Mucosa of descending colon (tissue), 3 donors: ENCODE measurements at regions not wholly inside any gene's neighbourhood (a gene's known extent, or its start where the extent isn't known, plus 50 kb on each side); places are given as distances from the start of the nearest gene placed in this dataset.

Source experiments
- ATAC-seq: fragments of 200-7000 bp; cut with Tn5 transposase; one replicate; pipeline ENCODE4 v1.9.1; 2020; ENCODE audit warnings: mild to moderate bottlenecking, moderate library complexity
- DNase-seq, 3 donors: peaks; one replicate each; pipeline ENCODE4 v3.0.0-alpha.2; 2020
- H3K36me3 ChIP-seq: fragments of 200-600 bp; one replicate; pipeline ENCODE4 v1.8.0; 2021; ENCODE audit warnings: low read depth, mild to moderate bottlenecking
- H3K4me1 ChIP-seq: fragments of 200-600 bp; one replicate; pipeline ENCODE4 v1.8.0; 2021; ENCODE audit warnings: low read depth, mild to moderate bottlenecking
- H3K4me3 ChIP-seq: fragments of 200-600 bp; one replicate; pipeline ENCODE4 v1.8.0; 2021; ENCODE audit warnings: mild to moderate bottlenecking
- H3K9me3 ChIP-seq: fragments of 200-600 bp; one replicate; pipeline ENCODE4 v1.8.0; 2021; ENCODE audit warnings: mild to moderate bottlenecking
- CTCF ChIP-seq: fragments of 200-600 bp; IDR thresholded peaks from one replicate; pipeline ENCODE4 v1.8.0; 2022; ENCODE audit warnings: antibody characterized with exemption, mild to moderate bottlenecking
- intact Hi-C, 2 donors: fragments of 100-400 bp; cut with DNase I in 1 of 2; cut with micrococcal nuclease in 1 of 2; formaldehyde crosslinking; loops; one replicate each; pipeline versions ENCODE4 v1.11.0 to v1.11.1; 2022; cut with DNase I, micrococcal nuclease
- donor health status: DM: no; HTN: no; CAD: no; lungs with moderate emphysema.
- donor health status: DM: no; HTN: no; CAD: no.
- donor health status: DM: no; HTN: yes; CAD: no.

DNA sequence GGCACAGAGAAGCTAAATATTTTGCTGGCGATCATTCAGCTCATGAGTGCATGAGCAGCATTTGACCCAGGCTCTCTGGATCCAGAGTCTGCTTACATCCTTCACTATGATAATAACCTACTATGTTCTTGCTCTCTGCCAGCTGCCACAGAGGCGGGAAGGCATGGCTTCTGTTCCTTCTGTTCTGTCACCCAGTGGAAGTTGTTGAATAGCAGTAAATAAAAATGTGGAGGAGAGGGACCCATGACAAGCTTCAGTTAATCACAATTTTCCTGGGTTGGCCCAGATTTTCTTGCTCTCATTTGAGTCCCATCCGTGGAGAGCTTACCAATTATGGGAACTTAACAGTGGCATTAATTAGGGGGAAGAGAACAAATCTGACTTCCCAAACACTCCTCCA is 250.1 kb upstream of the NOCT start:
- H3K4me1 ChIP-seq: no peaks in the 10 kb centered on the region
- TF ChIP-seq CTCF: no peak
- intact Hi-C loops: no loop called here
- H3K36me3 ChIP-seq: no peaks in the 10 kb centered on the region
- no peak overlapping the region for H3K4me3 ChIP-seq
- no peaks in the 10 kb centered on the region for H3K9me3 ChIP-seq
- no peak for ATAC-seq
- DNase-seq: no peak

DNA sequence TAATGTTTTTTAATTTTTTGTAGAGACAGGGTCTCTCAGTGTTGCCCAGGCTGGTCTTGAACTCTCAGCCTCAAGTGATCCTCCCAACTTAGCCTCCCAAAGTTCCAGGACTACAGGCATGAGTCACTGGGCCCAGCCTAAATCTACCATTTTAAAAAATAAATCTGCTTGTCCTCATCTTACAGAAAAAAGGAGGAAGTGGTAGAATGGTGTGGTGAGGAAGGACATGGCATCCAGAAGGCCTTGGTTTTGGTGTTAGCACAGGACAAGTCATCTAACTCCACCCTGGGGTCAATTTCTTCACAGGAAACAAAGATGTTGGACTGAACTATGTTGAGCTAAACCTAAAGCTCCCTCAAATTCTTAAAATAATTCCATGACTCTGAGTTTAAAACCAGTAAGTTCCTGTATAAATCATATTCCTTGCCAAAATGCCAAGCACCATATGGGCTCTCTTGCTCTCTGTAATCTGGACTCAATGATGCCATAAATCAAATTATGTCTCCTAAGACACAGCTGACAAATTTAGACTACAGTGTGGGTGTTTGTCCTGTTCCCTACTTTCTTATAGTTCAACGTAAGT is 253.9 kb upstream of the NOCT start:
- intact Hi-C loops: no loop called here
- DNase-seq (no peak), ATAC-seq (no peak)
- Histone ChIP-seq H3K4me1 (no peaks in the 10 kb centered on the region), H3K9me3 (no peaks in the 10 kb centered on the region), H3K4me3 (no peak overlapping the region), H3K36me3 (no peaks in the 10 kb centered on the region)
- TF ChIP-seq CTCF: no peak

GRCh38 chr4:138759554-138759902 is 256.1 kb upstream of the NOCT start:
- Histone ChIP-seq H3K9me3 (no peaks in the 10 kb centered on the region), H3K4me3 (no peak overlapping the region), H3K36me3 (no peaks in the 10 kb centered on the region), H3K4me1 (no peaks in the 10 kb centered on the region)
- intact Hi-C loops: no loop called here
- no peak for DNase-seq
- ATAC-seq: no peak
- TF ChIP-seq CTCF: no peak

DNA sequence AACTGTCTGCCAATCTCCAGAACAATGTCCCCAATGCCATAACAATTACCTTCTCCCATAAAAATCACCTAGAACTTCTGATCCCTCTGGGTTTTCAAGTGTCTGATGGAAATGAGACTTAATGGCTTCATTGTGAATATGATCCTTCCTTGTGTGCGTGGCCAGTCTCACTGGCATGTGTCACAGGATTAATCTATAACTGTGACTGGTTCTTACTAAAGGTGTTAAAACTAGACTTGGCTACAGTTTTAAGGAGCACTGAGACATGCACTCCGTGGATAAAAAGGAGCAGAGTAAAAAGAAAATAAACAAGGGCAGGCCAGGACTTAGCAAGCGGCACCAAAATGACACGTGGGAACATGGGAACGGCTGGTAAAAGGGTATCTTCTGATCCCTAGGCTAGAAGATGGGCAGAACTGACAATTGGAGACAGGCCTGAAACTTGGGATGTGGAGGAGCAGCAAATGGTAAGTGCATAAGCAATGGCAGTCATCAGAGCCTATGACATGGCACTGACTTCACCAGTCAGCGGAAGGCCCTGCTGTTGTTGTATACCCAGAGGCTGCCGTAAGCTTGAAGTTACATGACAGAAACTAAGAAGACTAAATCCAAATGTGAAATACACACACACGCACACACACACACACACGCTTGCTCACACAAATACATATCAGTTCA is 256.6 kb upstream of the NOCT start:
- ATAC-seq: no peak
- H3K36me3 ChIP-seq: no peaks in the 10 kb centered on the region
- no peak for DNase-seq
- H3K4me3 ChIP-seq: no peak overlapping the region
- no peaks in the 10 kb centered on the region for H3K9me3 ChIP-seq
- TF ChIP-seq CTCF: no peak
- no peaks in the 10 kb centered on the region for H3K4me1 ChIP-seq
- intact Hi-C loops: no loop called here

DNA sequence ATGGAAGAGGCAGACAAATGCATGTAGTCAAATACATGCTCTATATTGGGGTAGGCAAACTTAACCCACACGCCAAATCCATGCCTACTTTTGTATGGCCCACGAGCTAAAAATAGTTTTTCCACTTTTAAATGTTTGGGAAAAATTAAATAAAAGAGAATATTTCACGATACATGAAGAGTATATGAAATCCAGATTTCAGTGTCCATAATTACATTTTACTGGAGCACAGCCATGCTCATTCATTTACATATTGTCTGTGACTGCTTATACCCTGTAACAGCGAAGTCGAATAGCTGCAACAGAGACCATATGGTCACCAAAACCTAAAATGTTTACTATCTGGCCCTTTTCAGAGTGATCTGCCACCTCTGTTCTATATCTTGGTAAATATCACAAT is 257.4 kb upstream of the NOCT start:
- H3K4me1 ChIP-seq: no peaks in the 10 kb centered on the region
- peaks cover 1% of the 10 kb centered on the region for H3K9me3 ChIP-seq
- H3K4me3 ChIP-seq: no peak overlapping the region
- ATAC-seq (no peak), DNase-seq (no peak)
- H3K36me3 ChIP-seq: no peaks in the 10 kb centered on the region
- TF ChIP-seq CTCF: no peak
- intact Hi-C loops: no loop called here

GRCh38 chr4:138757432-138757831 is 258.1 kb upstream of the NOCT start:
- H3K4me3 ChIP-seq: no peak overlapping the region
- ATAC-seq (no peak), DNase-seq (no peak)
- H3K36me3 ChIP-seq: no peaks in the 10 kb centered on the region
- no peak for TF ChIP-seq CTCF
- intact Hi-C loops: no loop called here
- no peaks in the 10 kb centered on the region for H3K4me1 ChIP-seq
- H3K9me3 ChIP-seq: peaks cover 3% of the 10 kb centered on the region
